CD4-positive, alpha-beta T cell treated with Interleukin-12 subunit alpha and Interleukin-12 subunit beta, for 1 hour (primary cell): ENCODE measurements at regions not wholly inside any gene's neighbourhood (a gene's known extent, or its start where the extent isn't known, plus 50 kb on each side); places are given as distances from the start of the nearest gene placed in this dataset.

ENCODE experiments used
- DNase-seq: peaks from one replicate; pipeline ENCODE4 v3.0.0-alpha.2; 2020

- DNase-seq = no peak
Observed at GRCh38 chr11:91854171-91854570, 370.4 kb upstream of the FAT3 start.

GRCh38 chr11:91851908-91852307 lies 372.7 kb upstream of the FAT3 start:
- DNase-seq = no peak

DNA sequence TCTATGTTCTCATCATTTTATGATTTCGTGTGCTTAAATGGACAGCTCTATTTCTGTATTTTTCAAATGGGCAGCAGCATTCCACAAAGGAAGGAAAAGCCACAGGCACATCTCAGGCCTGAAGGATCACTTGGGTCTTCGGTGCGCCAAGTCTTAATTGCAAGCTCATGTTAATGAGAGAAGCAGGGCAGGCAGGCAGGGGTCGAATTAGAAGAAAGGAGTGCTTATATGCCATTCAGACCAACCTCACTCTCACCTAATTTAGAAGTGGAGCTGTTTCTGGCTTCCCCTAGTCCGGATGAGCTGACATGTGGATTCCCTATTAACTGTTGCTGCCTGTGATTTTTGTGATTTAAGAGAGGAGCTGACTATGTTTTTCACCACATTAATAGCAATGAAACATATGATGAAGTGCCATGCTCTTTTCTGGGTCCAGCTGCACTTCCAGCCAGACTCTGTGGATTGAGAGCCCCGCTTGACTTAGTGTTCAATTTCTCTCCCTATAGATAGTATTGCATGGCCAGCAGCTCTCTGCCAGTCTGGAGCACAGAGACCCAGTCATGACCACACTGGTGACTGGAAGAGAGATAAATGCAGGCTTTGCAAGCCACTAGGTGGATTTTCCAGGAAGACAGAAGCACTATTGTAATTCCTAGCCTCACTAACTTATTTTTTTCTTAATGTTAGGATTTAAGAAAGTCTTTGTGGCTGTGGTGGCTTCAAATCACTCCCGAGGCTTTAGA lies 373.9 kb upstream of the FAT3 start:
- DNase-seq = no peak

DNA sequence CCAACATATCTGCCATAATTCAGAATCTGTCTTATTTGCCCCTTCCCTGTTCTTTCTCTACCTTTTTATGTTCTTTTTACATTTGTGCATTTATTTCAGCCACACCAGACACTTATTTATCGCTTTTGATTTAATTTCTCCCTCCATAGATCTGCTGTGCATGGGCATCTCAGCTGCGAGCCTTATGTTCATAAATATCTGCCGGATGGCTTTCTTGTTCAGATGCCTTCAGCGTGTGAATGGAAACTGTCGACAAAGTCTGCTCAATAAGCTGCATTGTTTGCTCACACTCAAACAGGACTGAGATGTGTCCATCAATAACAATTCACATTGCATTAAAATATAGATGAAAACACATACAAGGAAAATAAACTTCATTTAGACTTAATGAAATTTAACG lies 374.6 kb upstream of the FAT3 start:
- no peak for DNase-seq

GRCh38 chr11:91846649-91847048 lies 378.0 kb upstream of the FAT3 start:
- no peak for DNase-seq

DNA sequence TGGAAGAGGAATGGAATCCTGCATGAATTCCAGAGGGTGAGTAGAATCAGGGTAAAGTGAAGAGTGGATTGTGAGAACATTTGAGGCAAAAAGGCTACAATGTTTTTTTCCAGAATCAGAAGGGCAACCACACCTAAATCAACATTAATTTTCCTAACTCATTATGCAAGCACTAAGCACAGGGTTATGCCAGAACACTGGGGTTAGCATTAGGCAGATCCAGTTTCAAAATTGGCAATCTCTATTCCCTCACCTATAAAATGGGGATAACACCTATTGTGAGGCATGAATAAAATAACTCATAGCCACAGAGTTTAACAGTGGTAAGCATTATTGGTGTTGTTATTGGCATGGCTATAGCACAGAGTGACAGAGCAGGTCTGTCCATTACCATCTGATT lies 378.6 kb upstream of the FAT3 start:
- DNase-seq = no peak

GRCh38 chr11:91840640-91841240 lies 383.9 kb upstream of the FAT3 start:
- DNase-seq = no peak

DNA sequence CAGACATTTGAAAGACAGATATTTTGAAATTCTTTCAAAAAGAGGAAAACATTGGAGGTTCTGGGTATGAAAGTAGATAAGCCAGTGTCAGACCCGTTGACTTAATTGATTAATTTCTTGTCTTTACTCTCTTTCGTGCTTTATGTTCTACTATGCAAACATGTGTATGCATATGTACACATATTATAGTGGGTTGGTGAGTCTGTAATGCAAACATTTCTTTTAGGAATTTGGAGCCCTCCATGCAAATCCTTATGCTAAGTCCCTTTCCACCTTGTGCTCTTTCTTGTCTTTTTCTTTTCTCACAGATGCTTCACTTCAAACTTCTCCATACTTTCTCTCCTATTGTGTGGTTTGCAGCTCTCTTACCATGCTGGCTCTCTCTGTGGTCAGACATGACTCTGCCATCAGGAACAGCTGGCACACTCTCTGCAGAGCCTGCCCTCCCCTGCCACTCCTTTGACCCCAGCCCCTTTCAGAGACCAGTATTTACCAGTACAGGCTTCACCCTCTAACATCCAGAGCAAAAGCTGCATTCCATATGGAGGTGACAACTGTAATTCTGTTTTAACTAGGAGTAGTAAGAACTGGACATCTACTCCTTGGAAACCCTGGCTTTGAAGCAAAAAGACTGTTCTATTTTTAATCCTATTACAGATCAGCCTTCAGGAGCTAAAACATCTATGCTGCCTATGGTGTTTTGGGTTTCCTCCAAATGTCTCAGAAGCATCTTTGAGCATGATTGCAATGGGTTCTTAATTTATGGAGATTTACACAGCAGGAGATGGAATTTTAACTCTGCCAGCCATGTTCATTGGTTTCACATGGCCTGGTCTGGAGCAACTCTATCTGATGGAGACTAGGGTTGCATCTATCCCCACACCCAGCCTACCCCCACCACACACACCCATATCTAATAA lies 386.9 kb upstream of the FAT3 start:
- DNase-seq = no peak

GRCh38 chr11:91835051-91835560 lies 389.5 kb upstream of the FAT3 start:
- no peak for DNase-seq

DNA sequence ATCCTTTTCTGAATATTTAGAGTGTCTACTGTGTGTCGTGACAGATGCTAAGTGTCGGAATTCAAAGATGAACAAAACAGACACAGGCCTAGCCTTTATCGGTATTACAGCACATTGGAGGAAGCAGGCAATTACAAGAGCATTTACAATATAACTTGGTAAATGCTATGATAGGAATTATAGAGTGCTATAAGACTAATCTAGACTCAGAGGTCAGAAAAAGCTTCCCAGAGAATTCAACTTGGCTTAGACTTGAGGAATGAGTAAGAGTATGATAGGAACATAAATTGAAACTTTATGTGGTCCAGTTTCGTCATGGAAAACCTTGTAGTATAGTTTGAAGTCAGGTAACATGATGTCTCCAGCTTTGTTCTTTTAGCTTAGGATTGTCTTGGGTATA lies 395.7 kb upstream of the FAT3 start:
- no peak for DNase-seq

GRCh38 chr11:91825777-91826176 lies 398.8 kb upstream of the FAT3 start:
- DNase-seq = no peak

DNA sequence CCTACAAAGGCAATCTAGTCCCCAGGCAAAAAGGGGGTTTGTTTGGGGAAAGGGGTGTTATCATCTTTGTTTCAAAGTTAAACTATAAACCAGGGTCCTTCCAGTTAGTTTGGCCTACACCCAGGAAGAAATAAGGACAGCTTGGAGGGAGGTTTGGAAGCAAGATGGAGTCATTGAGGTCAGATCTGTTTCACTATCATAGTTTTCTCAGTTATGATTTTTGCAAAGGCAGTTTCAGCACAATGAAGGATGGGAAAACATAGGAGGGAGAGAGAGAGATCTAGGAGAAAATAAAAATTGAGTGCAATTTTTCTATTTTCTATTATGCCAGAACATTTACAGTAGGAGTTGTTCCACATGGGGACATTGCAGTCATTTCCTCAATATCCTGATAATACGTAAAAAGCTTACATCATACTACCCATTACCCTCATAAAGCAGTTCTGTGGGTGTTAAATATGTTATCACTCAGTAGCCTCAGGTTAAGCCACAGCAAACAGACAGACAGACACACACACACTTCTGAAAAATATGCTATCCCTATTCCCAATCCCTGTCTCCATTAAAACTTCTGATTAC lies 401.3 kb upstream of the FAT3 start:
- DNase-seq = no peak

GRCh38 chr11:91822805-91823204 lies 401.8 kb upstream of the FAT3 start:
- DNase-seq = no peak

- no peak for DNase-seq
Observed at GRCh38 chr11:91820709-91821108, 403.9 kb upstream of the FAT3 start.

- DNase-seq = no peak
Observed at GRCh38 chr11:91819777-91820176, 404.8 kb upstream of the FAT3 start.

DNA sequence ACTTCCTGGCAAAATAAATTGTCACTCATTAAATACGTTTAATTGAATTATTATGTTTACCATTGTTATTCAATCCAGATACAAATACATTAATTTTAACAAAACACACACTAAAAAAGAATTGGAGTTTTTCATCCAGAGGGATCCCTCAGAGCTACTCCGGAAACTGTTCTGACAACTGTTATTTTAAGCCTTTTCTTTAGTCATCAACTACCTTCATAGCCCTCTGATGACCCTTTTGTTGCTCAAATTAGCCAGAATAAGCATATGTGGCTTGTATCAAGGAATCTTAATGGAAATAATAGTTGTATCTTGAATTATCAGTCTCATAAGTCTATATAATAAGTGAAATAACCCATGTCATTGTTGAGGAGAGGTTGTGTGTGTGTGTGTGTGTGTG lies 405.4 kb upstream of the FAT3 start:
- DNase-seq = no peak

DNA sequence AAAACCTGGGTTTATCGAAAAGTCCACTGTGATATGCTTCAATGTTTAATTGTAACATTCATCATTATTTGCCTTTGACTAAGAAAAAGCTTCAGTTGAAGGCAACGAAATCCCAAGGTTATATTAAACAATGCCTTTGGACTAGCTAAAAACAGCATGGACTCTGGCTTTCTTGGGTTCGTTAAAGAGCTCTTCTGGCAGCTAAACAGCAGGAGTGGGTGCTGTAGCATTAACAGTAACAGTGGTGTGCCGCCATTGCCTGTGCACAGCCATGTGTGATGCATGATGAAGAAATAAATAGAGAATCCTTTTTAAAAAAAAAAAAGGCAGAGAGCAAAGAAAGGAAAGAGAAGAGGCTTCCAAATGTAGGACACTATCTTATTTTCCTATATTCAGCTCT lies 406.6 kb upstream of the FAT3 start:
- DNase-seq = no peak

GRCh38 chr11:91813263-91813662 lies 411.4 kb upstream of the FAT3 start:
- no peak for DNase-seq

DNA sequence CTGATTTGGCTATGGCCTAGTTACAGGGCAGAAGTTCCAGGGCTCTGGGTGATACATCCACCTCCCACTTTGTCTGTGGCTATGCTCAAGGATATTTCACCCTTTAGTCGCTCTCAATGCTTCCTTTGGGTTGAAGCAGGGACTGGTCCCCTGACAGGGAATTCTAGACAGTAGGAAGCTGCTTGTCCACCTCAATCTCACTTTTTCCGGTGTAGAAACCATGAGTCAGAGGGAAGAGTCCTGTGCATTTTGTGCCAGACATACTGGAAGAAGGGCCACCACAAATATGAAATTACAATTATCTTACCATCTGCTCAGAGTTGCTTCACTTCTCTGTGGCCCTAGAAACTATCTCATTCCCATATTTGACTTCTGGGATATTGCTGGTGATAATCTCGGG lies 413.7 kb upstream of the FAT3 start:
- DNase-seq = no peak

- DNase-seq = no peak
Observed at GRCh38 chr11:91805293-91805692, 419.3 kb upstream of the FAT3 start.

- no peak for DNase-seq
Observed at GRCh38 chr11:91804042-91804441, 420.6 kb upstream of the FAT3 start.

DNA sequence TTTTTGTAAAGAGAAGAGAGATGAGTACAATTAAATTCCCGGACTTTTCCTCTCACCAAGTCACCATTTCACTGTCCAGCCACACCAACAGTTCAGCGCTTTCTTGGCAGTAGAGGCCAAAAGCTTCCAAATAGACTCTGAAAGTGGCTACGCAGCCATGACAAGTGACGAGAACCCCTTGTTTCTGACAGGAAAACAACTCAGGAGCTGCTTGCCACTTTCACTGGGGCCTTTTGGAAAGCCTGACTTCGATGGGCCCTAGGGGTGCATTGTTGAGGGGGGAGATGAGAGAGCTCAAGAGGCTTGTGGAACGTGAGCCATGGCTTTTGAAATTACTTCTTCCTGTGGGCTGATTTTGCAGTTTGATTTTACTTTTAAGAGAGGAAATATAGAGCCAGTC lies 422.1 kb upstream of the FAT3 start:
- no peak for DNase-seq

DNA sequence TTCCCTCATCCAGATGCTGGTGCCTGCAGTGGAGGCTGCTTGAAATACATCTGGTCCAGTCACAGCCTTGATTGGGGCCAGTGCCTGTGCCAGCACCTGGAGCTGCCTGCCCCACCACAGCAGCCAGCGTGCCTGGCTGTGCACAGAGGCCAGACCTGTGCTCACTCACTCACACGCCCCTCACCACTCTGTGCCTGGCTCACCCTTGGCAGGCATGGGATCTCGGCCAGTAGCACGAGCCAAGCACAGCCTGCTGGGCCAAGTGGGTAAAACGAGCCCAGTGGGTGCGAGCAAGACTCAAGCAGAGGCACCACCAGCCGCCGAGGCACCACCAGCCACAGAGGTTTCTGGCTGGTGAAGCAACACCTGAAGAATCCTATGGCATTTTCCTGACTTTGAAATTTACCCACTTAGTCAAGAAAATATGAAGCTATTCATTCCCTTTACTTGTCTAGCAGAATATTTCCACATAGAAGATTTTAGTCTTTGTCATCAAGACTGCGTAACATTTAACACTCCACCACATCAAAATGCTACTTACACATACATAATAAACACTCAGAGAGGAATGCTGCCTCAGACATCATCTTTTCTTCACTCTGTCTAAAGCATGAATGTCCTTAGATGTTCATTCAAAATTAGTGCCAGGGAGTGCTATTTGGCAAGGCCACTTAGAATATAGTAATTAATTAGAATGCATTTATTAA lies 424.3 kb upstream of the FAT3 start:
- DNase-seq = no peak
